Left forelimb (tissue), 1 donor: ENCODE measurements at regions not wholly inside any gene's neighbourhood (a gene's known extent, or its start where the extent isn't known, plus 50 kb on each side); places are given as distances from the start of the nearest gene placed in this dataset.

Experiments
- DNase-seq: peaks from one replicate; pipeline ENCODE4 v3.0.0-alpha.2; 2018; ENCODE audit warnings: low spot score

- DNase-seq, result no peak
Measured at GRCh38 chr15:81484086-81484955, 110.3 kb upstream of the TMC3 start.

GRCh38 chr15:81483496-81483895 is 109.5 kb upstream of the TMC3 start:
- DNase-seq, result no peak

- DNase-seq, result no peak
Measured at GRCh38 chr15:81481346-81481745, 107.3 kb upstream of the TMC3 start.

GRCh38 chr15:81480645-81481053 is 106.6 kb upstream of the TMC3 start:
- DNase-seq, result no peak

GRCh38 chr15:81478354-81478753 is 104.3 kb upstream of the TMC3 start:
- no peak for DNase-seq

GRCh38 chr15:81475926-81476325 is 101.9 kb upstream of the TMC3 start:
- no peak for DNase-seq

GRCh38 chr15:81475471-81475870 is 101.5 kb upstream of the TMC3 start:
- no peak for DNase-seq

GRCh38 chr15:81473946-81474345 is 99.9 kb upstream of the TMC3 start:
- DNase-seq, result no peak

- no peak for DNase-seq
Measured at GRCh38 chr15:81473177-81473576, 99.2 kb upstream of the TMC3 start.

- DNase-seq, result no peak
Measured at GRCh38 chr15:81471151-81471550, 97.1 kb upstream of the TMC3 start.

GRCh38 chr15:81469154-81469553 is 95.1 kb upstream of the TMC3 start:
- no peak for DNase-seq

- no peak for DNase-seq
Measured at GRCh38 chr15:81466741-81467140, 92.7 kb upstream of the TMC3 start.

GRCh38 chr15:81454024-81454423 is 80.0 kb upstream of the TMC3 start:
- DNase-seq, result no peak

GRCh38 chr15:81450721-81451120 is 76.7 kb upstream of the TMC3 start:
- no peak for DNase-seq

- DNase-seq, result no peak
Measured at GRCh38 chr15:81449836-81450474, 75.9 kb upstream of the TMC3 start.

GRCh38 chr15:81443040-81443820 is 69.2 kb upstream of the TMC3 start:
- DNase-seq, result no peak

GRCh38 chr15:81442454-81442853 is 68.4 kb upstream of the TMC3 start:
- DNase-seq, result no peak

- no peak for DNase-seq
Measured at GRCh38 chr15:81434851-81435250, 60.8 kb upstream of the TMC3 start.

- DNase-seq, result no peak
Measured at GRCh38 chr15:81433462-81433861, 59.4 kb upstream of the TMC3 start.

GRCh38 chr15:81432179-81432578 is 58.2 kb upstream of the TMC3 start:
- no peak for DNase-seq

- no peak for DNase-seq
Measured at GRCh38 chr15:81427176-81427575, 53.2 kb upstream of the TMC3 start.

GRCh38 chr15:81425905-81426304 is 51.9 kb upstream of the TMC3 start:
- DNase-seq, result no peak
